WTC11 (cell line): ENCODE measurements at regions not wholly inside any gene's neighbourhood (a gene's known extent, or its start where the extent isn't known, plus 50 kb on each side); places are given as distances from the start of the nearest gene placed in this dataset.

Experiments
- FOXJ3 ChIP-seq: sonication (generic); formaldehyde crosslinking; IDR thresholded peaks from 2 replicates; pipeline ENCODE4 v1.9.0; 2021; ENCODE audit warnings: missing genetic modification reagents, mild to moderate bottlenecking, borderline replicate concordance
- GABPB1 ChIP-seq: sonication (generic); formaldehyde crosslinking; IDR thresholded peaks from 2 replicates; pipeline ENCODE4 v1.8.1; 2023; ENCODE audit warnings: mild to moderate bottlenecking, missing genetic modification reagents
- NFE2L1 ChIP-seq: sonication (generic); formaldehyde crosslinking; IDR thresholded peaks from 2 replicates; pipeline ENCODE4 v1.8.1; 2023; ENCODE audit warnings: missing genetic modification reagents
- NR2C2 ChIP-seq: sonication (generic); formaldehyde crosslinking; IDR thresholded peaks from 2 replicates; pipeline ENCODE4 v1.8.0; 2022; ENCODE audit warnings: mild to moderate bottlenecking, missing genetic modification reagents
- SP1 ChIP-seq: sonication (generic); formaldehyde crosslinking; conservative IDR thresholded peaks from 2 replicates; pipeline ENCODE4 v1.8.1; 2022; ENCODE audit warnings: missing genetic modification reagents
- TEAD1 ChIP-seq: sonication (generic); formaldehyde crosslinking; IDR thresholded peaks from 2 replicates; pipeline ENCODE4 v1.8.0; 2022; ENCODE audit warnings: mild to moderate bottlenecking, missing genetic modification reagents
- ZNF512 ChIP-seq: sonication (generic); formaldehyde crosslinking; IDR thresholded peaks from 2 replicates; pipeline ENCODE4 v1.8.1; 2022; ENCODE audit warnings: missing genetic modification reagents, borderline replicate concordance
- TF ChIP-seq, protein P1 (sequence below): fragments of 200-600 bp; IDR thresholded peaks from 2 replicates; pipeline ENCODE4 v1.8.0; 2022; ENCODE audit warnings: antibody characterized with exemption
- TF ChIP-seq, protein P2 (sequence below): sonication (generic); formaldehyde crosslinking; IDR thresholded peaks from 2 replicates; pipeline ENCODE4 v1.8.1; 2022; ENCODE audit warnings: mild to moderate bottlenecking, missing genetic modification reagents, moderate library complexity, borderline replicate concordance
- TF ChIP-seq, protein P3 (sequence below): fragments of 250-450 bp; sonication (Bioruptor Pico); IDR thresholded peaks from 2 replicates; pipeline ENCODE4 v1.9.0; 2021; ENCODE audit warnings: mild to moderate bottlenecking
- TF ChIP-seq, protein P4 (sequence below): sonication (generic); formaldehyde crosslinking; IDR thresholded peaks from 2 replicates; pipeline ENCODE4 v1.8.0; 2022; ENCODE audit warnings: mild to moderate bottlenecking, missing genetic modification reagents

DNA sequence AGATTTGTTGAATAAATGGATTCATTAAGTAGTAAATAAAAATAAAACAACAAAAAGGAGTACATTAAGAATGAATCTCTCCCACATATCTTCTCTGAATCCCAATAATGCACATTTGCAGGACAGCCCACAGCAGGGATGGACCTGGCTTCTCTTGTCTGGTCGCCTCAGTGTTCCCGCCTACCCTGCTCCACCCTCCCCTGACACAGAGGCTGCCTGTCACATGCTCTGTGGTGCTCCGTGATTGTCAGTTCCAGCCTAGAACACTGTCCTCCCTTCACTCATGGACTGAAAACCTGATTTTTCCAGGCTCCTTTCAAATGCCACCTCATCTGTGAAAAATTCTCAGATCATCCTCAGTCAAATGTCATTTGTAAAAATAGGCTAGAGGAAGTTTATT lies 94.5 kb upstream of the GPR12 start:
- TF ChIP-seq FOXJ3 (CRISPR knock-in tag) (no peak), SP1 (no peak), ZNF512 (CRISPR knock-in tag) (no peak), NR2C2 (CRISPR knock-in tag) (no peak), GABPB1 (CRISPR knock-in tag) (no peak), TEAD1 (CRISPR knock-in tag) (no peak), NFE2L1 (CRISPR knock-in tag) (no peak)
- TF ChIP-seq, protein P1, sequence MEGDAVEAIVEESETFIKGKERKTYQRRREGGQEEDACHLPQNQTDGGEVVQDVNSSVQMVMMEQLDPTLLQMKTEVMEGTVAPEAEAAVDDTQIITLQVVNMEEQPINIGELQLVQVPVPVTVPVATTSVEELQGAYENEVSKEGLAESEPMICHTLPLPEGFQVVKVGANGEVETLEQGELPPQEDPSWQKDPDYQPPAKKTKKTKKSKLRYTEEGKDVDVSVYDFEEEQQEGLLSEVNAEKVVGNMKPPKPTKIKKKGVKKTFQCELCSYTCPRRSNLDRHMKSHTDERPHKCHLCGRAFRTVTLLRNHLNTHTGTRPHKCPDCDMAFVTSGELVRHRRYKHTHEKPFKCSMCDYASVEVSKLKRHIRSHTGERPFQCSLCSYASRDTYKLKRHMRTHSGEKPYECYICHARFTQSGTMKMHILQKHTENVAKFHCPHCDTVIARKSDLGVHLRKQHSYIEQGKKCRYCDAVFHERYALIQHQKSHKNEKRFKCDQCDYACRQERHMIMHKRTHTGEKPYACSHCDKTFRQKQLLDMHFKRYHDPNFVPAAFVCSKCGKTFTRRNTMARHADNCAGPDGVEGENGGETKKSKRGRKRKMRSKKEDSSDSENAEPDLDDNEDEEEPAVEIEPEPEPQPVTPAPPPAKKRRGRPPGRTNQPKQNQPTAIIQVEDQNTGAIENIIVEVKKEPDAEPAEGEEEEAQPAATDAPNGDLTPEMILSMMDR: no peak
- TF ChIP-seq, protein P2, sequence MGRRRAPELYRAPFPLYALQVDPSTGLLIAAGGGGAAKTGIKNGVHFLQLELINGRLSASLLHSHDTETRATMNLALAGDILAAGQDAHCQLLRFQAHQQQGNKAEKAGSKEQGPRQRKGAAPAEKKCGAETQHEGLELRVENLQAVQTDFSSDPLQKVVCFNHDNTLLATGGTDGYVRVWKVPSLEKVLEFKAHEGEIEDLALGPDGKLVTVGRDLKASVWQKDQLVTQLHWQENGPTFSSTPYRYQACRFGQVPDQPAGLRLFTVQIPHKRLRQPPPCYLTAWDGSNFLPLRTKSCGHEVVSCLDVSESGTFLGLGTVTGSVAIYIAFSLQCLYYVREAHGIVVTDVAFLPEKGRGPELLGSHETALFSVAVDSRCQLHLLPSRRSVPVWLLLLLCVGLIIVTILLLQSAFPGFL (CRISPR knock-in tag): no peak
- TF ChIP-seq, protein P3, sequence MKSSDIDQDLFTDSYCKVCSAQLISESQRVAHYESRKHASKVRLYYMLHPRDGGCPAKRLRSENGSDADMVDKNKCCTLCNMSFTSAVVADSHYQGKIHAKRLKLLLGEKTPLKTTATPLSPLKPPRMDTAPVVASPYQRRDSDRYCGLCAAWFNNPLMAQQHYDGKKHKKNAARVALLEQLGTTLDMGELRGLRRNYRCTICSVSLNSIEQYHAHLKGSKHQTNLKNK (CRISPR knock-in tag): no peak
- TF ChIP-seq, protein P4, sequence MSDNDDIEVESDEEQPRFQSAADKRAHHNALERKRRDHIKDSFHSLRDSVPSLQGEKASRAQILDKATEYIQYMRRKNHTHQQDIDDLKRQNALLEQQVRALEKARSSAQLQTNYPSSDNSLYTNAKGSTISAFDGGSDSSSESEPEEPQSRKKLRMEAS (CRISPR knock-in tag): no peak
